ENCODE measurements at regions not wholly inside any gene's neighbourhood (a gene's known extent, or its start where the extent isn't known, plus 50 kb on each side); places are given as distances from the start of the nearest gene placed in this dataset.

GRCh38 chr3:72593881-72594397 lies 254.3 kb downstream of the SHQ1 start:
- ATAC-seq (replicated peaks; ENCODE audit: extremely low read depth, poor library complexity, severe bottlenecking) (no peak), DNase-seq (ENCODE audit: low spot score in 2 of 2) (no peak)
- no peak overlapping the region for H3K27ac Mint-ChIP-seq (ENCODE audit: low read depth)
- no peaks in the 10 kb centered on the region for H3K9me3 Mint-ChIP-seq
- peaks cover 3% of the 10 kb centered on the region for H3K27me3 Mint-ChIP-seq
- H3K4me3 Mint-ChIP-seq, result no peak overlapping the region
- H3K36me3 Mint-ChIP-seq (ENCODE audit: insufficient read depth), result no peaks in the 10 kb centered on the region
- H3K4me1 Mint-ChIP-seq, result no peaks in the 10 kb centered on the region

- Mint-ChIP-seq H3K4me3 (no peak overlapping the region), H3K27ac (ENCODE audit: low read depth) (no peak overlapping the region), H3K9me3 (no peaks in the 10 kb centered on the region), H3K36me3 (ENCODE audit: insufficient read depth) (no peaks in the 10 kb centered on the region), H3K4me1 (no peaks in the 10 kb centered on the region), H3K27me3 (peaks cover 10% of the 10 kb centered on the region)
- DNase-seq (ENCODE audit: low spot score in 2 of 2) (no peak), ATAC-seq (replicated peaks; ENCODE audit: extremely low read depth, poor library complexity, severe bottlenecking) (no peak)
These were observed 256.5 kb downstream of the SHQ1 start for GRCh38 chr3:72591522-72592421.

- ATAC-seq (replicated peaks; ENCODE audit: extremely low read depth, poor library complexity, severe bottlenecking), result no peak
- Mint-ChIP-seq H3K4me1 (no peaks in the 10 kb centered on the region), H3K4me3 (no peak overlapping the region), H3K27ac (ENCODE audit: low read depth) (no peak overlapping the region), H3K27me3 (peaks cover 10% of the 10 kb centered on the region), H3K36me3 (ENCODE audit: insufficient read depth) (no peaks in the 10 kb centered on the region), H3K9me3 (no peaks in the 10 kb centered on the region)
- no peak for DNase-seq (ENCODE audit: low spot score in 2 of 2)
These were observed 257.5 kb downstream of the SHQ1 start for GRCh38 chr3:72590732-72591221.

- H3K27me3 Mint-ChIP-seq, result peaks cover 10% of the 10 kb centered on the region
- no peak overlapping the region for H3K4me3 Mint-ChIP-seq
- ATAC-seq (replicated peaks; ENCODE audit: extremely low read depth, poor library complexity, severe bottlenecking) (no peak), DNase-seq (ENCODE audit: low spot score in 2 of 2) (no peak)
- H3K4me1 Mint-ChIP-seq, result no peaks in the 10 kb centered on the region
- no peaks in the 10 kb centered on the region for H3K9me3 Mint-ChIP-seq
- H3K36me3 Mint-ChIP-seq (ENCODE audit: insufficient read depth), result no peaks in the 10 kb centered on the region
- H3K27ac Mint-ChIP-seq (ENCODE audit: low read depth), result no peak overlapping the region
These were observed 261.0 kb downstream of the SHQ1 start for GRCh38 chr3:72587282-72587681.

GRCh38 chr3:72586694-72587093 lies 261.6 kb downstream of the SHQ1 start:
- Mint-ChIP-seq H3K36me3 (ENCODE audit: insufficient read depth) (no peaks in the 10 kb centered on the region), H3K27me3 (peaks cover 10% of the 10 kb centered on the region), H3K9me3 (no peaks in the 10 kb centered on the region), H3K27ac (ENCODE audit: low read depth) (no peak overlapping the region), H3K4me1 (no peaks in the 10 kb centered on the region), H3K4me3 (no peak overlapping the region)
- DNase-seq (ENCODE audit: low spot score in 2 of 2) (no peak), ATAC-seq (replicated peaks; ENCODE audit: extremely low read depth, poor library complexity, severe bottlenecking) (no peak)

GRCh38 chr3:72585966-72586365 lies 262.3 kb downstream of the SHQ1 start:
- no peak for DNase-seq (ENCODE audit: low spot score in 2 of 2)
- no peak for ATAC-seq (replicated peaks; ENCODE audit: extremely low read depth, poor library complexity, severe bottlenecking)
- H3K4me3 Mint-ChIP-seq, result no peak overlapping the region
- no peak overlapping the region for H3K27ac Mint-ChIP-seq (ENCODE audit: low read depth)
- peaks cover 10% of the 10 kb centered on the region for H3K27me3 Mint-ChIP-seq
- no peaks in the 10 kb centered on the region for H3K4me1 Mint-ChIP-seq
- no peaks in the 10 kb centered on the region for H3K9me3 Mint-ChIP-seq
- H3K36me3 Mint-ChIP-seq (ENCODE audit: insufficient read depth), result no peaks in the 10 kb centered on the region

GRCh38 chr3:72584262-72584661 lies 264.0 kb downstream of the SHQ1 start:
- Mint-ChIP-seq H3K4me1 (no peaks in the 10 kb centered on the region), H3K4me3 (no peak overlapping the region), H3K27ac (ENCODE audit: low read depth) (no peak overlapping the region), H3K9me3 (no peaks in the 10 kb centered on the region), H3K27me3 (peaks cover 10% of the 10 kb centered on the region), H3K36me3 (ENCODE audit: insufficient read depth) (no peaks in the 10 kb centered on the region)
- ATAC-seq (replicated peaks; ENCODE audit: extremely low read depth, poor library complexity, severe bottlenecking), result no peak
- no peak for DNase-seq (ENCODE audit: low spot score in 2 of 2)

GRCh38 chr3:72582963-72583362 lies 265.3 kb downstream of the SHQ1 start:
- ATAC-seq (replicated peaks; ENCODE audit: extremely low read depth, poor library complexity, severe bottlenecking) (no peak), DNase-seq (ENCODE audit: low spot score in 2 of 2) (no peak)
- H3K27me3 Mint-ChIP-seq, result peaks cover 1% of the 10 kb centered on the region
- no peaks in the 10 kb centered on the region for H3K9me3 Mint-ChIP-seq
- no peak overlapping the region for H3K27ac Mint-ChIP-seq (ENCODE audit: low read depth)
- no peaks in the 10 kb centered on the region for H3K4me1 Mint-ChIP-seq
- no peak overlapping the region for H3K4me3 Mint-ChIP-seq
- H3K36me3 Mint-ChIP-seq (ENCODE audit: insufficient read depth), result no peaks in the 10 kb centered on the region

- H3K36me3 Mint-ChIP-seq (ENCODE audit: insufficient read depth), result no peaks in the 10 kb centered on the region
- no peak overlapping the region for H3K27ac Mint-ChIP-seq (ENCODE audit: low read depth)
- no peak overlapping the region for H3K4me3 Mint-ChIP-seq
- H3K9me3 Mint-ChIP-seq, result no peaks in the 10 kb centered on the region
- no peaks in the 10 kb centered on the region for H3K27me3 Mint-ChIP-seq
- H3K4me1 Mint-ChIP-seq, result no peaks in the 10 kb centered on the region
- ATAC-seq (replicated peaks; ENCODE audit: extremely low read depth, poor library complexity, severe bottlenecking), result no peak
- no peak for DNase-seq (ENCODE audit: low spot score in 2 of 2)
These were observed 265.9 kb downstream of the SHQ1 start for GRCh38 chr3:72582211-72582878.

- Mint-ChIP-seq H3K27ac (ENCODE audit: low read depth) (no peak overlapping the region), H3K9me3 (no peaks in the 10 kb centered on the region), H3K36me3 (ENCODE audit: insufficient read depth) (no peaks in the 10 kb centered on the region), H3K27me3 (no peaks in the 10 kb centered on the region), H3K4me1 (no peaks in the 10 kb centered on the region), H3K4me3 (no peak overlapping the region)
- DNase-seq (ENCODE audit: low spot score in 2 of 2), result no peak
- no peak for ATAC-seq (replicated peaks; ENCODE audit: extremely low read depth, poor library complexity, severe bottlenecking)
These were observed 267.3 kb downstream of the SHQ1 start for GRCh38 chr3:72580900-72581299.

- Mint-ChIP-seq H3K36me3 (ENCODE audit: insufficient read depth) (no peaks in the 10 kb centered on the region), H3K27ac (ENCODE audit: low read depth) (no peak overlapping the region), H3K9me3 (no peaks in the 10 kb centered on the region), H3K27me3 (no peaks in the 10 kb centered on the region), H3K4me3 (no peak overlapping the region), H3K4me1 (no peaks in the 10 kb centered on the region)
- DNase-seq (ENCODE audit: low spot score in 2 of 2), result no peak
- ATAC-seq (replicated peaks; ENCODE audit: extremely low read depth, poor library complexity, severe bottlenecking), result no peak
These were observed 267.9 kb downstream of the SHQ1 start for GRCh38 chr3:72580246-72580756.

- Mint-ChIP-seq H3K27me3 (no peaks in the 10 kb centered on the region), H3K4me3 (no peak overlapping the region), H3K36me3 (ENCODE audit: insufficient read depth) (no peaks in the 10 kb centered on the region), H3K4me1 (no peaks in the 10 kb centered on the region), H3K9me3 (no peaks in the 10 kb centered on the region), H3K27ac (ENCODE audit: low read depth) (no peak overlapping the region)
- ATAC-seq (replicated peaks; ENCODE audit: extremely low read depth, poor library complexity, severe bottlenecking), result no peak
- DNase-seq (ENCODE audit: low spot score in 2 of 2), result no peak
These were observed 268.5 kb downstream of the SHQ1 start for GRCh38 chr3:72579581-72580245.

Data from central memory CD8-positive, alpha-beta T cell (primary cell).